Activated T-helper 17 cell treated with anti-CD3 and anti-CD28 coated beads, Interleukin-2, amount 50 U/mL, for 72 hours (primary cell): ENCODE measurements at regions not wholly inside any gene's neighbourhood (a gene's known extent, or its start where the extent isn't known, plus 50 kb on each side); places are given as distances from the start of the nearest gene placed in this dataset.
"Not testable (repeated sequence)": the region's sequence is repeated elsewhere in the genome, so short reads cannot be mapped to it uniquely, and the experiment has no call there.

ENCODE experiments used
- ATAC-seq: fragments of 150-1000 bp; cut with Tn5 transposase; replicated peaks from 2 replicates; pipeline ENCODE4 v1.10.0; 2021; ENCODE audit warnings: mild to moderate bottlenecking, moderate library complexity
- H3K27ac Mint-ChIP-seq: one replicate; pipeline ENCODE4 v1.8.0; 2022; ENCODE audit warnings: mixed read lengths
- H3K27me3 Mint-ChIP-seq: one replicate; pipeline ENCODE4 v1.8.0; 2022; ENCODE audit warnings: mixed read lengths
- H3K36me3 Mint-ChIP-seq: one replicate; pipeline ENCODE4 v1.8.0; 2022; ENCODE audit warnings: low read depth, mild to moderate bottlenecking, mixed read lengths
- H3K4me1 Mint-ChIP-seq: one replicate; pipeline ENCODE4 v1.8.0; 2022; ENCODE audit warnings: mixed read lengths
- H3K4me3 Mint-ChIP-seq: one replicate; pipeline ENCODE4 v1.8.0; 2022; ENCODE audit warnings: mild to moderate bottlenecking, mixed read lengths
- H3K9me3 Mint-ChIP-seq: one replicate; pipeline ENCODE4 v1.8.0; 2022; ENCODE audit warnings: mixed read lengths

- Mint-ChIP-seq H3K27me3 (peaks cover 7% of the 10 kb centered on the region), H3K36me3 (no peaks in the 10 kb centered on the region), H3K27ac (no peak overlapping the region), H3K4me1 (no peaks in the 10 kb centered on the region), H3K9me3 (peaks cover 15% of the 10 kb centered on the region), H3K4me3 (no peak overlapping the region)
- no peak for ATAC-seq
Observed at GRCh38 chr10:113479346-113480080, 73.3 kb upstream of the HABP2 start.

GRCh38 chr10:113480081-113480360 lies 72.8 kb upstream of the HABP2 start:
- Mint-ChIP-seq H3K9me3 (peaks cover 15% of the 10 kb centered on the region), H3K4me1 (no peaks in the 10 kb centered on the region), H3K27me3 (peaks cover 2% of the 10 kb centered on the region), H3K36me3 (no peaks in the 10 kb centered on the region), H3K27ac (no peak overlapping the region), H3K4me3 (no peak overlapping the region)
- no peak for ATAC-seq

DNA sequence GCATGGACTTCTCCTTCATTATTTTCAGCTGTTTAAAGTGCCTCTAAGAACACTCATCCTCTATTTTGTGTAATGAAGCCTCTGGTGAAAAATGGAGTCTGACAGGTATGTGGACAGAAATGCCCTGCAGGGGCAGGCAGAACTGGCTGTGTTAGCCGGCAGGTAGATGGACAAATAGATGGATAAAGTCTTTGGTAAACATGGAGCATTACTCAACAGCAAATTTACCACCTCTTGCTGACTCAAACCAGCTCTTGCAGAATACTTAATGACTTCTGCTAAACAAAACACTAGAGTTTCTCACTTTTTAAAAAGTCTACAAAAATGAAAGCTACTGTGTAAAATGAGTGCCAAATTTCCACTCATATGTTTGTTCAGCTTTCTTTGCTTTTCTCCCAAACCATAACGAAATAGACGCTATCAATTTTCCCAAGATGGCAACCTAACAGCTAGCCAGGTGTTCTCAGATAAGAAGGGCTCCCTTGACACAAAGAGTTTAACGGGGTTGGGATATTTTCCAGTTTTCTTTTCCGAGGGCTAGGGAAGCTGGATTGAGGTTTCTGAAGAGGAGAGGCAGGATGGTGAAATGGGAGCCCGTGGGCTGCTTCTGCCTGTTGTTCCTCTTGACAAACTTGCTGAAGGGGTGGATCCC lies 71.9 kb upstream of the HABP2 start:
- Mint-ChIP-seq H3K27me3 (no peaks in the 10 kb centered on the region), H3K27ac (no peak overlapping the region), H3K4me1 (no peaks in the 10 kb centered on the region), H3K36me3 (no peaks in the 10 kb centered on the region), H3K4me3 (no peak overlapping the region), H3K9me3 (peaks cover 15% of the 10 kb centered on the region)
- ATAC-seq, result no peak

- no peak for ATAC-seq
- Mint-ChIP-seq H3K4me1 (no peaks in the 10 kb centered on the region), H3K36me3 (no peaks in the 10 kb centered on the region), H3K27me3 (peaks cover 8% of the 10 kb centered on the region), H3K4me3 (no peak overlapping the region), H3K9me3 (peaks cover 15% of the 10 kb centered on the region), H3K27ac (no peak overlapping the region)
Observed at GRCh38 chr10:113484487-113484886, 68.4 kb upstream of the HABP2 start.

GRCh38 chr10:113485736-113486135 lies 67.1 kb upstream of the HABP2 start:
- H3K27ac Mint-ChIP-seq, result no peak overlapping the region
- peaks cover 9% of the 10 kb centered on the region for H3K27me3 Mint-ChIP-seq
- H3K4me3 Mint-ChIP-seq, result no peak overlapping the region
- H3K9me3 Mint-ChIP-seq, result peaks cover 5% of the 10 kb centered on the region
- ATAC-seq, result no peak
- no peaks in the 10 kb centered on the region for H3K36me3 Mint-ChIP-seq
- H3K4me1 Mint-ChIP-seq, result no peaks in the 10 kb centered on the region

DNA sequence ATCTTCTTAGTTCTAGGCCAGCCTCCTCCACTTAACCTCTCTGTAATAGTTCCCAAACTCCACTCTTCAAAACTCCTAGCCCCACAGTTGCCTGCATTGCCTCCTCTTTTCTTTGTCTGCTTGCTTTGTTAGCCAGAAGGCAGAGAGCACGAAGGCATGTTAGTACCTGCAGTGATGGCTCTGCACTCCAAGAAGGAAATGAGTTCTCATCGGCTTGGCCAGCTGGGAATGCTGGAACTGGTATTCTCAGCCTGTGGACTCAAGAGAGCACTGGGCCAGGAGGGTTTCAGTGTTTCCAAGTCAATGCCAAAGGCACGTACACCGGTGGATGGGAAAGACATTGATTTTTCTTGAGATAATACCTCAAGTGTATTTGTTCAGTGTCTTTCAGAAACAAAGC lies 66.3 kb upstream of the HABP2 start:
- H3K36me3 Mint-ChIP-seq, result no peaks in the 10 kb centered on the region
- no peak overlapping the region for H3K27ac Mint-ChIP-seq
- ATAC-seq, result no peak
- H3K9me3 Mint-ChIP-seq, result peaks cover 5% of the 10 kb centered on the region
- no peaks in the 10 kb centered on the region for H3K4me1 Mint-ChIP-seq
- H3K4me3 Mint-ChIP-seq, result no peak overlapping the region
- peaks cover 9% of the 10 kb centered on the region for H3K27me3 Mint-ChIP-seq

- Mint-ChIP-seq H3K9me3 (no peaks in the 10 kb centered on the region), H3K36me3 (no peaks in the 10 kb centered on the region), H3K27me3 (peaks cover 13% of the 10 kb centered on the region), H3K27ac (no peak overlapping the region), H3K4me3 (no peak overlapping the region), H3K4me1 (no peaks in the 10 kb centered on the region)
- no peak for ATAC-seq
Observed at GRCh38 chr10:113487154-113487553, 65.7 kb upstream of the HABP2 start.

DNA sequence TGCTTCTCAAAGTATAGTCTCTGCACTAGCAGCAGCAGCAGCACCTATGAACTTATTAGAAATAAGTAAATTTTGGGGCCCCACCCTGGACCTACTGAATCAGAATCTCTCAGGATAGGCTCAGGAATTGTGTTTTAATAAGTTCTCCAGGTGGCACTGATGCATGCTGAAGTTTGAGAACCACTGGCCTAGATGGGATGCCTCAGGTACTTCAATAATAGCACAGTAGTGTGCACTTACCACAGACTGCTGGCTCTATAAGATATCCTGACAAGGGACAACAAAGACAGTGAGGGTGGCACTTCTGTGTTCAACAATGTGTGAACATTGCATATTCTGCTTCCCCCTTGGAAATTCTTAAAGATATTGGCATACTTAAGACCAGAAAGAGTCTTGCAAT lies 64.7 kb upstream of the HABP2 start:
- Mint-ChIP-seq H3K27ac (no peak overlapping the region), H3K4me1 (no peaks in the 10 kb centered on the region), H3K36me3 (no peaks in the 10 kb centered on the region), H3K9me3 (no peaks in the 10 kb centered on the region), H3K27me3 (peaks cover 16% of the 10 kb centered on the region), H3K4me3 (no peak overlapping the region)
- no peak for ATAC-seq

DNA sequence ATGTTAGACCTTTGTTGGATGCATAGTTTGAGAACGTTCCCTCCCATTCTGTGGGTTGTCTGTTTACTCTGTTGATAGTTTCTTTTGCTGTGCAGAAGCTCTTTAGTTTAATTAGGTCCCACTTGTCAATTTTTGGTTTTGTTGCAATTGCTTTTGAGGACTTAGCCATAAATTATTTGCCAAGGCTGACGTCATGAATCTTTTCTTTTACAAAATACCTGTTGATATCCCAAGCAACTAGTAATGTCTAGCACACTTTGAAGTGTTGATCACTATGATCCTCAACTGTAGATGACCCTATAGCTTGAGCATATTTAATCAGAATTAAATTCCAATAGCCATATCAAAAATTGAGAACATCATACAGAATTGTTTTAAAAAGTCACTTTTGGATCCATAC lies 63.3 kb upstream of the HABP2 start:
- not testable (repeated sequence) for H3K27ac Mint-ChIP-seq, H3K4me3 Mint-ChIP-seq, H3K9me3 Mint-ChIP-seq, H3K36me3 Mint-ChIP-seq, H3K4me1 Mint-ChIP-seq, ATAC-seq
- H3K27me3 Mint-ChIP-seq, result peaks cover 20% of the 10 kb centered on the region

DNA sequence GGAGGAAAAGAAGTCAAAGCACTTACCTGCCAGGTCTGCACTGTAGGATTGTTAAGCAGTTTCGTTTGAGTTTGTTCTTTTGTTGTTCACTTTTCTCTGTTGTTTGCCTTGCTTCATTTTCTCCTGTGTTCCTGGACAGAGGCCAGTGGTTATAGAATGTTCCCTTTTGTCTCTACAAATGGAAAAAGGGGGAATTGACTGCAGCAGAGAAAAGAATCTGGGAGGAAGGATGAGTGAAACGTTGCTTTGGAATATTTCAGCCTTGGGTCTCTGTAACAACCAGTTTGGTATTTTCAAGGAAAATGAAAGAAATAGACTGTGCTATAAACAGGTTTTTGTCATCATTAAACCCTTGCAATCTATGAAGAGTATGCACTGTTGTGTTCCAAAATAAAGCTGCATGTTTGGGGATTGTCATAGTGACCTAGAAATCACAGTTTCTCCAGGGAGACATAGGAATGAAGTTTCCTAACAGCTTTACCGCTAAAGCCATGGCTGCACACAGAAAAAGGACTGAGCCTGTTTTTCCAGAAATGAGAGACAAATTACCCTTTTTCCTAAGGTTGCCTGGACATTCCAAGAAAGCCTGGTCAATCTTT lies 60.8 kb upstream of the HABP2 start:
- no peaks in the 10 kb centered on the region for H3K9me3 Mint-ChIP-seq
- no peaks in the 10 kb centered on the region for H3K36me3 Mint-ChIP-seq
- ATAC-seq, result no peak
- H3K4me3 Mint-ChIP-seq, result no peak overlapping the region
- H3K27me3 Mint-ChIP-seq, result peaks cover 29% of the 10 kb centered on the region
- H3K27ac Mint-ChIP-seq, result no peak overlapping the region
- no peaks in the 10 kb centered on the region for H3K4me1 Mint-ChIP-seq

DNA sequence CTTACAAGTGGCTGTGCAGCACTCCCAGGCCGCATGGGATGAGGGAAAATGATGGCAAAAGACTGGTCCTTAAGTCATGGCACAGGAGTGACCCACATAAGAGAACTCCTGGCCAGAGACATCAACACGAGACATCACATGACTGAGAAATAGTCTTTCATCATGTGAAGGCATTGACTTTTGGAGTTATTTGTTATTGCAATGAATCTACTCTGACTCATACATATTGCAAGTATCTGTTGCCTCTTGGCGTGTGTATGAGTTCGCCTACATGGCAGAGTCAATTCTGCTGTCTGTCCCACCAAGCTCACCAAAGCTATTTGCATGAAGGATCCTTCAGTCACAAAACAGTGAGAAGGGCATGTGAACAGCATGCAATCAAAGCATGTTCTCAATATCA lies 59.7 kb upstream of the HABP2 start:
- H3K4me3 Mint-ChIP-seq, result no peak overlapping the region
- ATAC-seq, result no peak
- no peaks in the 10 kb centered on the region for H3K9me3 Mint-ChIP-seq
- H3K36me3 Mint-ChIP-seq, result no peaks in the 10 kb centered on the region
- H3K4me1 Mint-ChIP-seq, result no peaks in the 10 kb centered on the region
- H3K27ac Mint-ChIP-seq, result no peak overlapping the region
- H3K27me3 Mint-ChIP-seq, result peaks cover 27% of the 10 kb centered on the region

GRCh38 chr10:113493882-113494301 lies 59.0 kb upstream of the HABP2 start:
- Mint-ChIP-seq H3K4me1 (no peaks in the 10 kb centered on the region), H3K27ac (no peak overlapping the region), H3K9me3 (no peaks in the 10 kb centered on the region), H3K36me3 (no peaks in the 10 kb centered on the region), H3K27me3 (peaks cover 31% of the 10 kb centered on the region), H3K4me3 (no peak overlapping the region)
- ATAC-seq, result no peak

DNA sequence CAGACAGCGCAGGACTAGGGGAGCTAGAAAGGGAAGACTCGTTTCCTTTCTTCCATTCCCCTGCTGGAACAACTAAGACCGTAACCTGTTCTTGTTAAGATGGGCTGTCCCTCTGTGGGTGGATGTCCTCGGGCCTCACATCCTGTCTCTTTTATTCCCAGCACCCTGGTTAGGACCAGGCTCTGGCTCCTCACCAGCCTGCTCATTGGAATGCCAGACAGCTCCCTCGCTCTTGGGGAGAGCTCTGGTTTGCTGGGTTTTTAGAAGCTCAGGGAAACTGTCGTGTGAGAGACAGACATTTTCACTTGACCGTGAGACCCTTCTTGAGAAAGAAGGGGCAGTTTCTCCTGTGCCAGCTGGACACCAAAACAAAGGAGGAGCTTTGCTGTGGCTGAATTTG lies 58.1 kb upstream of the HABP2 start:
- no peak overlapping the region for H3K27ac Mint-ChIP-seq
- H3K4me3 Mint-ChIP-seq, result no peak overlapping the region
- peaks cover 27% of the 10 kb centered on the region for H3K27me3 Mint-ChIP-seq
- H3K9me3 Mint-ChIP-seq, result no peaks in the 10 kb centered on the region
- no peaks in the 10 kb centered on the region for H3K36me3 Mint-ChIP-seq
- no peaks in the 10 kb centered on the region for H3K4me1 Mint-ChIP-seq
- ATAC-seq, result no peak

GRCh38 chr10:113495553-113495952 lies 57.3 kb upstream of the HABP2 start:
- no peaks in the 10 kb centered on the region for H3K36me3 Mint-ChIP-seq
- no peaks in the 10 kb centered on the region for H3K4me1 Mint-ChIP-seq
- peaks cover 27% of the 10 kb centered on the region for H3K27me3 Mint-ChIP-seq
- no peak overlapping the region for H3K4me3 Mint-ChIP-seq
- no peaks in the 10 kb centered on the region for H3K9me3 Mint-ChIP-seq
- no peak for ATAC-seq
- no peak overlapping the region for H3K27ac Mint-ChIP-seq
